Left colon (tissue), 2 donors: ENCODE measurements at regions not wholly inside any gene's neighbourhood (a gene's known extent, or its start where the extent isn't known, plus 50 kb on each side); places are given as distances from the start of the nearest gene placed in this dataset.

Experiments used
- ATAC-seq: fragments of 200-7000 bp; cut with Tn5 transposase; one replicate; pipeline ENCODE4 v1.9.1; 2020; ENCODE audit warnings: mild to moderate bottlenecking, moderate library complexity
- DNase-seq, 2 donors: peaks; one replicate each; pipeline ENCODE4 v3.0.0-alpha.2; 2020
- intact Hi-C, 2 donors: fragments of 100-400 bp; cut with DNase I in 1 of 2; cut with micrococcal nuclease in 1 of 2; formaldehyde crosslinking; loops; one replicate each; pipeline versions ENCODE4 v1.11.2 to v1.14.0; 2022; cut with DNase I, micrococcal nuclease
- donor health status: DM: no; HTN: no; CAD: no.
- donor health status: DM: yes; HTN: yes; CAD: no.

GRCh38 chr5:167592114-167592513, 699.3 kb upstream of the WWC1 start:
- DNase-seq (no peak), ATAC-seq (no peak)
- intact Hi-C loops = no loop called here

GRCh38 chr5:167593329-167594060, 698.0 kb upstream of the WWC1 start:
- intact Hi-C loops = no loop called here
- DNase-seq (no peak), ATAC-seq (no peak)

- intact Hi-C loops = no loop called here
- no peak for ATAC-seq
Observed at GRCh38 chr5:167594061-167594435, 697.4 kb upstream of the WWC1 start.

GRCh38 chr5:167594750-167595149, 696.7 kb upstream of the WWC1 start:
- DNase-seq (no peak), ATAC-seq (no peak)
- intact Hi-C loops = no loop called here

More at GRCh38 chr5:167594061-167594435, 697.4 kb upstream of the WWC1 start:
- DNase-seq = no peak

GRCh38 chr5:167595196-167595595, 696.2 kb upstream of the WWC1 start:
- no peak for ATAC-seq
- DNase-seq = no peak
- intact Hi-C loops = no loop called here

GRCh38 chr5:167598166-167598565, 693.3 kb upstream of the WWC1 start:
- no peak for ATAC-seq
- intact Hi-C loops = no loop called here
- no peak for DNase-seq

GRCh38 chr5:167602067-167602466, 689.4 kb upstream of the WWC1 start:
- DNase-seq = no peak

GRCh38 chr5:167603135-167603534, 688.3 kb upstream of the WWC1 start:
- no peak for ATAC-seq

More at GRCh38 chr5:167602067-167602466, 689.4 kb upstream of the WWC1 start:
- ATAC-seq = no peak
- intact Hi-C loops = no loop called here

GRCh38 chr5:167608390-167609272, 682.8 kb upstream of the WWC1 start:
- DNase-seq (no peak), ATAC-seq (no peak)
- intact Hi-C loops = no loop called here

More at GRCh38 chr5:167603135-167603534, 688.3 kb upstream of the WWC1 start:
- intact Hi-C loops = no loop called here
- DNase-seq = no peak

- intact Hi-C loops = no loop called here
- ATAC-seq (no peak), DNase-seq (no peak)
Observed at GRCh38 chr5:167614294-167615021, 677.0 kb upstream of the WWC1 start.

- intact Hi-C loops = no loop called here
- ATAC-seq (no peak), DNase-seq (no peak)
Observed at GRCh38 chr5:167616043-167616890, 675.2 kb upstream of the WWC1 start.

- intact Hi-C loops = no loop called here
- DNase-seq = no peak
- ATAC-seq = no peak
Observed at GRCh38 chr5:167623354-167623753, 668.1 kb upstream of the WWC1 start.

- intact Hi-C loops = no loop called here
- no peak for DNase-seq
- ATAC-seq = no peak
Observed at GRCh38 chr5:167624053-167624452, 667.4 kb upstream of the WWC1 start.

- intact Hi-C loops = no loop called here
- DNase-seq (no peak), ATAC-seq (no peak)
Observed at GRCh38 chr5:167626341-167627123, 664.9 kb upstream of the WWC1 start.

GRCh38 chr5:167629634-167630033, 661.8 kb upstream of the WWC1 start:
- DNase-seq = no peak
- intact Hi-C loops = no loop called here
- ATAC-seq = no peak

- ATAC-seq (no peak), DNase-seq (no peak)
- intact Hi-C loops = no loop called here
Observed at GRCh38 chr5:167631191-167631590, 660.3 kb upstream of the WWC1 start.

GRCh38 chr5:167633114-167633513, 658.3 kb upstream of the WWC1 start:
- DNase-seq = no peak
- no peak for ATAC-seq
- intact Hi-C loops = no loop called here

- DNase-seq (no peak), ATAC-seq (no peak)
- intact Hi-C loops = no loop called here
Observed at GRCh38 chr5:167633931-167634341, 657.5 kb upstream of the WWC1 start.
